ENCODE measurements at regions not wholly inside any gene's neighbourhood (a gene's known extent, or its start where the extent isn't known, plus 50 kb on each side); places are given as distances from the start of the nearest gene placed in this dataset.
A peak's percentile ranks its signal among the peaks of the same experiment; 100 is the strongest.

DNA sequence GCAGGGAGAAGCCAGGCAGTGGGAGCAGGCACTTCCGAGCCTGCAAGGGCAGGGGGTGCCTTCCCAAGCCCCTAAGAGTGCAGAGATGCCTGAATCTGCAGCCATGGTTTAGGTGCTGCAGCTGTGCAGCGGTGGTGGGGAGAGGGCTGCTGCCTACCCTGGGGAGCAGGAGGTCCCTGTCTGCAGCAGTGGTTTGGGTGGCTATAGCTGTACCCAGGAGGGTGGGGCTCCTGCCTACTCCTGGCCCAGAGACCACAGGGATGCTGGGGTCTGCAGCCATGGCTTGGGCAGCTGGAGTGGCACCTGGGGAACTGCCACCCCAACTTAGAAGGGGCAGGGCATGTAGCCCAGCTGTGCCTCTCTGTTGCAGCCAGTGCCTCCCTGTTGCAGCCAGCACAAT lies 488.1 kb upstream of the THBS1 start:
- no peak for DNase-seq

DNA sequence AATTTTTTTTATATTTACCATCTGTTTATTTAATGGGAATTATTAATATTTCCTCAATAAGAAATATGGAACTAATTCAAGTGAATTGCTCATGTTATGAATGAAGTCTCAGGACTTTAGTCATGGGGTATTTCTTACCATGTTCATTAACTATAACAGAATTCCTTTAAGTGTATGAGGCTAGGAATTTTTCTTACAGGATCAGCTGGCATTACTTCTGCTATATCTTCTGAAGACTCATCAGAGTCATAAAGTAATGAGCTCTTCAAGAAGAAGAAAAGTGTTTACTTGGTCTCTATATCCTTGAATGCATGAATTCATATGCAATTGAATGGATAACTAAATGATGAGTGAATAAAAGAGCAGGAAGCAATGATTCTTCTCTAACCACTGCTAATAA lies 486.8 kb upstream of the THBS1 start:
- DNase-seq, result no peak

DNA sequence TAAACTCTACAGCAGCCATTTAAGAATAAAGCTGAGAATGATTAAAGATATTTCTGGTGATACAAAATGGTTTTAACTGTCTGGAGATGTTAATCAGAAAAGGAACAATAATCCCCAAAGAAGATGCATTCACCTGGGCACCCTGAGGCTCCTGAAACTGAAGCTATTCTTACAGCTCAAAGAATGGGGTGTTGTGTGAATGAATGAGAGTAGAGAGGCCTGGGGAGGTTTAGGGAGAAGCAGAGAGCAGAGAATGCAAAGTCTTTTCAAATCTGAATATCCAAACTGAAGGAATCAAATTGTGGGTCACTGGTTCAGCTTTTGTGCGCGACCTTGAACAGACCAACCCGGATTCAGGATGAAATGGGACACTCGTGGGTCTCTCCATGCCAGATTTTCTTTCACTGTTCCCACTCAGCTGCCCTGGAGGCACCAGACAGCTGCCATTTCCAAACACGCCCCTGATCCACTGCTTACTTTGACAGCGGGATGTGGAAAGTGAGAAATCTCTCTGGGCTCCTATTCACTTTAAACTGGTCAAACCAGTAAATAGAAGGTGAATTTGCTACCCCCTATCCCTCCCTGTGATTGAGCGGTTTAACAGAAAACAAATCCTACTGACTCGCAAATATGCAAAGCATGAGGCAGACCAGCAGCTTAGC lies 485.5 kb upstream of the THBS1 start:
- no peak for DNase-seq

DNA sequence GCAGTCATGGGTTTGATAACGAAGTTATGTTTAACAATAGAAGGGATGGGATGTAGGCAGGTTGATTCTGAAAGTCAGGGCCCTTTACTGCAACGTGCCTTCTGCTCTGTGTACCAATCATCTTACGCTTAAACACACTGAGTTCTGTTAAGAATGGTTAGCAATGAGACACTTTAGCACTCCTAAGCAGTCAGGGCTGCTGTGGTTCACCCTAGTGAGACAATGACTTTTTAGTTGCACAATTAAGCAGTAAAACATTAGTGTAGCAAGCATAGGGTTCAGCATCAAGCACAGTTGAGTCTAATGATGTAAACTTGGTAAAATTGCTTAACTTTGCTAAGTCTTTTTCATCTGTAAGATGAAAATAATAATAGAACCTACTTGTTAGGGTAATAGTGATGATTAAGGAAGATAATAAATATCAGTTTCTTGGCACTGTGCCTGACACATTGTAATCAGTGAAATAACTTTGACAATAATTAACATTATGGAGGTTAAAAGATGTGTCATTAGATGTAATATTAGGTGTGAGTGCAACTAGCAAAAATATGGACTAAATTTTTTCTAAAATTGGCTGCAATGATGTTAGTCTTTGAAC lies 484.2 kb upstream of the THBS1 start:
- DNase-seq, result no peak

DNA sequence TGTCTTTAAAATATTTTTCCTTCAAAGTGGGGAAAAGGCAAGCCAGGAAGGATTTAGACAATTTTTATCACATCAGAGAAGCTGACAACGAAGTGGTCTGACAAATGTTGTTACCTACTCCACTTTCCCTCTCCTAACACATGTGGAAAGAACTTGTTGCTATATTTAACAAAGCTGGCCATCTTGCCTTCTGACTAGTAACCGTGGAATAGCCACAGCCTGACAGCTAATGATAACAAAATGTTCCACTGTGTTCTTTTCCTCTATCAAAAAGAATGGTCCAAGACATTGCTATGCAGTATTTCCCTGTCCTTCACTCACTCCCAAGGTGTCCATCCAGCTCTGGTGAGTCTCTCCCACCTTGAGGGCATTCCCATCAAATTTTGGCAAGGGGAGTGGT lies 481.4 kb upstream of the THBS1 start:
- DNase-seq, result no peak

DNA sequence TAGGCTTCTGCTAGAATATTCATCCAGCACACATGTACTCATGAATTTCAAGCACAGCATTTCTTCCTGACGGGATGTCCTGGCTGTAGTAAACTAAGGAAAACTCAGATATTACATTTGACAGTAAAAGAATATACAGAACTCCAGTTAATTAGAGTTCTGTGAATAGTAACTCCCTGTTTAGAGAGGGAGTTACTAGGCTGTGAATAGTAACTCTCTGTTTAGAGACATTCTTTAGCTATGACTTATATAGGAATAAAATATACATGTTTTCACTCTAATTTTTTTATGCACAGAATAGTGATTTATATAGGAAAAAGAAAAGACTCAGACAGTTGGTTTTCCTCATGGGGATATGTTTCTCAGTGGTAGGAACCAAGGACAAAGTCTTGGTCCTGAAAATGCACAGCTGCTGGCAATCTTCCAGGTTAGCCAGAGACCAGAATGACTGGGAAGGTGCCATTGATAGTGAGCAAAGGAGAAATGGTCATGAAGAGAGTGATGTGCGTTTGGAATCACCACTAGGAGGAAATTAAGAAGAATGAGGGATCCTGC lies 480.7 kb upstream of the THBS1 start:
- DNase-seq, result no peak

DNA sequence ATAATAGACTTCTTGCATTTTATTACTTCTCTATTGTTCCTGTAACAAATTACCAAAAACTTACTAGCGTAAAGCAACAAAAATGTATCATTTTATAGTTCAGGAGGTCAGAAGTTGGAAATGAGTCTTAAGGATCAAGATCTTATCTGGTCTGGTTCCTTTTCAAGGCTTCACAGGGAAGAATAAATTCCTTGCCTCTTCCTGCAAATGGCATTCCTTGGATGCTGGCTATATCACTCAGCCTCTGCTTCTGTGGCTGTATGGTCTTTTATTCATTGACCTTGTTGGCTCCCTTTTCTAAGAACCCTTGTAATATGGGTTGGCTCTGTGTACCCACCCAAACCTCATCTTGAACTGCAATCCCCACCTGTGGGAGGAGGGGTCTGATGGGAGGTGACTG lies 478.4 kb upstream of the THBS1 start:
- no peak for DNase-seq

DNA sequence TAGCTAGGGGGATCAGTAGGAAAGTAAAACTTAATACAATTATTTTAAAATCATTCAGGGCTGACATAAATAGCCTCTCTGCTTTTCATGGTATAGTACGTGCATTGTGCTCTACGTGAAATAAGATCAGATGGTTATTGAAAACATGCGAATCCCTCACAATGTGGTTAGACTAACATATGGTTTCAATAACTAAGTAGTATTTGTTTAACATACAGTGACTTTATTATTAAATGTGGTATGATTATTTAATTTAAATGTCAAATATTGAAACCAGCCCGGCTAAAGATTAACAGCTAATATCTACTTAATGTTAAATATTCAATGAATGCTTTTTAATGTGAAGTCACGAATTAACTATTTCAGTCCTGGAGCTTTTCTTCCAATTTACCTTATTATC lies 473.9 kb upstream of the THBS1 start:
- DNase-seq, result no peak

DNA sequence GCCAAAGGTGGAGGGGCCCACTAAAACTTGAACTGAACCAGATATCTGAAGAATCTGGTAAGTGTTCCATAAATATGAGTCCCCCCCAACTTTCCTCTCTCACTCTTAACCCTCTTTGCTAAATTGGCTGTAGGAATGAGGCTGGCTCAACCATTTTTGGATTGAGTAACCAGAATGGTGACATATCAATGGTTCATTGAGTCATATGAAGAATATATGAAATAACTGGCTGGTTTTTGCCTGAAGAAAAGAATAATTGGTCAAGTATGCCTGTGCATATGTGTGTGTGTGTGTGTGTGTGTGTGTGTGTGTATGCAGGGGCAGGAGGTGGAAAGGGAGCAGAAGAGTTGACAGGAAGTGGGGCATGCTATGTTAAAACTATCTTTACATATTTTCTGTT lies 472.9 kb upstream of the THBS1 start:
- no peak for DNase-seq

DNA sequence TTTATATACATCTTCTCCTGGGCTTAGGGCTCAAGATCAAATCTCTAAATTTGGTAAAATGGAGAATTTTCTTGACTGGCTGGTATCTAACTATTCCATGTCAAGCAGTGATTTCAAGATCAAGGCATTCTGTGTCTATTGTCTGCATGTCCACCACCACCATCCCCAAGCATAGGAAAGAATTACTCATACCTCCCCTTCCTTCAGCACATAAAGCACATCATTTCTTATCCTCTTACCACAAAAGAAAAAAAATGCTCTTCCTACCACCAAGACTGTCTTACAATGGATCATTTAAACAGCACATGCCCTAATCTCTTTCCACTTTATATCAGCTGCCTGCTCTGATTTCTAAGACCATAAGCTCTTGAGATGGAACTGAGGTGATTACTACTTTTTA lies 470.5 kb upstream of the THBS1 start:
- DNase-seq, result no peak

DNA sequence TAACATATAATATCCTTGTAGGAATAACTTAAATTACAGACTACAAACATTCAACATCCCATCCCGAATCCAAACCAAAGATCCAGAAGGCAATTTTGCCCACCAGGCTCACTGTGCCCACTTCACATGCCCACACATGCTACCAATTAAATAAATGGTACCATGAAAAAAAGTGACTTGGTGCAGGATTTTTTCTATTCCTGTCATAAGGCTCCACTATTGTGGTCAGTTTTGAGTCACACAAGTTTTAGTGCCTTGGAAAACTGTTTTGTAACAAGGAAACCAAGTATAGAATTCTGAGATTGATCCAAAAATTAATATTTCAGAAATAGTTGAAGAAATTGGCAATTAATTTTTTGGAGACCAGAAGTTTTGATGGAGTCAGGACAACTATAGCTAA lies 470.1 kb upstream of the THBS1 start:
- no peak for DNase-seq

DNA sequence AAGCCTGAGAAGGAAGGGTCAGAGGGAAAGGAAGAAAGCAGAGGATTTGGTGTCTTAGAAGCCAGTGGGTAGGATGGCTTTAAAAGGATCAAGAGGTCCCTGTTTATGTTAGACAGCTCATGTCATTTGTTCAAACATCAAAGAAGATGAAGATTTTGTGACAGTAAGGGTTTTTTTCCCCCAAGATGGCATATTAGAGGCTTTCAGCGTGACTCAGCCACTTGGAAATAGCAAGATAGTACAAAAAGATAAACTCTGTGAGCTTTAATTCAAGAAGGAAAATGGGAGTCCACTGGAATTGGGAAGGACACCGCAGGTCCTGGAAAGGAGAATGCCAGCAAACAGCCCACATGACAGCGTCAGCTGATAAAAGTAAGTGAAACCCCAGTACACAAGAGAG lies 467.1 kb upstream of the THBS1 start:
- DNase-seq, result no peak

DNA sequence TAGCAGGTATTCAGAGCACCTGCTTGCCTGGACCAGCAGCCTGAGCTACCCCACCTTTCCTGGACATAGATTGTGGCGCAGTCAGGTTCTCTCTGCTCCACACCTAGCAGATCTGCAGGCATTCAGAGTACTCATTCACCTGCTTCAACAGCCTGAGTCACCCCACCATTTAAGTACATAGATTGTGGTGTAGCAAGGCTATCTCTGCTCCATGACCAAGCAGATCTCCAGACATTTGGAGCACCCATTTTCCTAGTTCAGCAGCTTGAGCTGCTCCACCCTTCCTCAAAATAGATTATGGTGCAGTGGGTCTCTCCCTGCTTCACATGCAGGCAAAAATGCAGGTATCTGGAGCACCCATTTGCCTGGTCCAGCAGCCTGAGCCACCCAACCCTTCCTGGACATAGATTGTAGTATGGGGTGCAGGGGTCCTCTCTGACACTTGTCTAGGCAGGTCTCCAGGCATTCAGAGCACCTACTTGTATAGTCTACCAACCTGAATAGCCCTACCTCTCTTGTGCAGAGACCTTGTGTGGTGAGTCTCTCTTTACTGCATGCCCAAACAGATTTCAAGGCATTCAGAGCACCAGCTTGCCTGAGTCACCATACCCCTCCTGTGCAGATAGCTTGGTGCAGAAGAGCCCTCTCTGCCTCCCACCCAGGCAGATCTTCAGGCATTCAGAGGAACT lies 466.0 kb upstream of the THBS1 start:
- DNase-seq, result no peak

DNA sequence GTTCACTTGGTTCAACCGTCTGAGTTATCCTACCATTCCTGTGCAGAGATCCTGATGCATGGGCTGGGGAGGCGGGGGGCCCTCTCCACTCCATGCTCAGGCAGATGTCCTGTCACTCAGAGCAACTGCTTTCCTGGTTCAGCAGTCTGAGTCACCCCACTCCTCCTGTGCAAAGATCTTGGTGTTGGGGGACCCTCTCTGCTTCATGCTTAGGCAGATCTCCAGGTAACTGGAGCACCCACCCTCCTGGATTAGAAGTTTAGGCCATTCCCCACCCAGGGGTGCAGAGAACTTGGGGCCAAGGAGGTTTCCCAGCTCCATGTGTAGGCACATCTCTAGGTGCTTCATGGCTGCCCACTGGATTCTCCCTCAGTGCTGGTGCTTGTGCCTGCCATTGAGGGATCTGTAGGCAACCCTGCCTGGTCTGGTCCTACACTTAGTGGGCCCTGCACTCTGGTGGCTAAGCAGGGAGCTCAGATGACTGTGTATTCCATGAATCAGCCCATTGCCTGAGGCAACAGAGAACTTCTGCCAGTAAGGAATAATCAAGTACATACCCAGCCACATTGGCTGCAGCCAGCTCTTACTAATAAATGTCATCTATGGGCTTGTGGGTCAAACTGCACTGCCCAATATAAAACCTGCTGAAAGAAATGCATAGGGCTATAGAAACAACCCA lies 465.4 kb upstream of the THBS1 start:
- DNase-seq, result no peak

DNA sequence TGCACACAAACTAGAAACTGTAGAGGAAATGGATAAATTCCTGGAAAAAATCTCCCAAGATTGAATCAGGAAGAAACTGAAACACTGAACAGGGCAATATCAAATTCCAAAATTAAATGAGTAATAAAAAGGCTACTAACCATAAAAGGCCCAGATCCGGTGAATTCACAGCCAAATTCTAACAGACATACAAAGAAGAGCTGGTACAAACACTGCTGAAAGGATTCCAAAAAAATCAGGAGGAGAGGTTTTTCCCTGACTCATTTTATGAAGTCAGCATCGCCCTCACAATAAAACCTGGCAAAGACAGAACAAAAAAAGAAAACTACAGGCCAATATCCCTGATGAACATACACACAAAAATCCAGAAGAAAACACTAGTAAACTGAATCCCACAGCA lies 462.4 kb upstream of the THBS1 start:
- no peak for DNase-seq

DNA sequence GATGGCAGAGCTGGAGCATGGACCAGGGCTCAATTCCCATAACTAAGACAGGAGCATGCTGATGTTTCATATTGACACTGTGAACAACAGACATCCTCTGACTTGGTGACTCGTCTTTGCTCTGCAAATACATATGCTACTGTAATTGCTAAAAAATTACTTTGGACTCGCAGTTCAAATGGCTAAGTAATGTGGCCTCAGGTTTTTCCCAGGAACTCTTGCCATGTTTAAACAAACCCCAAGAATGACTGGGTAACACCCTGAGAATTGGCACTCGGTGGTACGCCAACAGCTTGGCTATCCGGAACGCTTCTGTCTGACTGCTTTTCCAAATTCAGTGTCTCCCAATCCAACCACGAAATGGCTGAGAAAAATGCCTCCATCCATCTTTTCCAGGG lies 456.7 kb upstream of the THBS1 start:
- no peak for DNase-seq

DNA sequence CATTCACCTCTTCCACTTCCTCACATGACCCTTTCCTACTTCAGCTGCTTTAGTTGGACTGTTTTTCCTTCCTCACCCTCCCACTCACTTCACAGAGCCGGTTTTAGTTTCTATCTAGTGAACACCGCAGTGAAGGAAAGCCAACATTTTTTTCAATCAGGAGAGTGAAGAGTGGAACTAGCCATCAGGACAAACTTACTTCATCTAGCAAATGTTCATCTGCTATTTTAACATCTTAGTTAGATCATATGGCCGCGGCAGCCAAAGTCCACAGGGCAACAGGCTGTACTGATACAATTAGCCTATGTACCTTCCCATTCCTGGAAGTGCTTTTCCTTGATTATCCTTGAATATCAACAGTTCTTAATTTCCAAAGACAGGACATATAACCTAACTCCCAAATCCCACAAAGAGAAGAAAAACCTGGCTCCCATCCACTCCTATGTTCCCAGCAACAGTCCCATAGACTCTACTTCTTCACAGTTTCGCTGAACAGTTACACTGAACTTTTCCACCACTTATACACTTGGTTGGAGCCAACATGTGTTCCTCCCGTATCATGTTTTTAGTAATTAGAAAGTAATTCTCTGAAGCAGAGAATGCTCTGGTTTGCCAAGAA lies 456.2 kb upstream of the THBS1 start:
- DNase-seq, result no peak

DNA sequence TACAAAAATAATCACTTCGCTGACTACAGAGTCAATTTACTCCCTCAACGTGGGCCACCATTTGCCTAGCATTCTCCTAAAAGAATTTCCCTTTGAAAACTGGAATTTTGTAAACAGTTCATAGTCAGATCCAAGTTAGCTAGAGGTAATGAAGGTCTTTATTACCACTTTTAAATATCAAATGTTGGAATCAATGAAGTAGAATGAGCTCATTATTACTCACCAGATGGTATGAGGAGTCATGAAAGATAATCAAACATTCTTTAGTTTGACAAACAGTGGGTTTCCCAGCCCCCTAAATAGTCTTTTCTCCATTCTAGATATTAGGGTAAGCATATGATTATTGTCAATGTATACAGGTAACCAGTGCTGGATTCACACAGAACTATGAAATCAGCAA lies 455.7 kb upstream of the THBS1 start:
- no peak for DNase-seq

DNA sequence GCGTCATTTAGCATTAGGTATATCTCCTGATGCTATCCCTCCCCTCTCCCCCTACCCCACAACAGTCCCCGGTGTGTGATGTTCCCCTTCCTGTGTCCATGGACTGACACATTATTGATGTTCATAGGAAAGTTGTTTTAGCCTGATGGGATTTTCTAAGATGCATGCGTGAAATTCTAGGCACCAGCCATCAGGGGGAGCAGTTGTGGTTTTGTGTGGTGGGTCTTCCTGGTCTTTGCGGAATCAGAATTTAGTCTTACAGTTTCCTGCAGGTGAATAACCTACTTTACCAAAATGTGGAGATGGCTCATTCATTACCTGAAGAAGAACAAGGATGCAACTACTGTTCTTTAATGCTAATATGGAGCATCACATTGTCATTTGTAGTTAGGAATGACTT lies 455.0 kb upstream of the THBS1 start:
- DNase-seq, result peak in 1 of 5 experiments; percentile 53

DNA sequence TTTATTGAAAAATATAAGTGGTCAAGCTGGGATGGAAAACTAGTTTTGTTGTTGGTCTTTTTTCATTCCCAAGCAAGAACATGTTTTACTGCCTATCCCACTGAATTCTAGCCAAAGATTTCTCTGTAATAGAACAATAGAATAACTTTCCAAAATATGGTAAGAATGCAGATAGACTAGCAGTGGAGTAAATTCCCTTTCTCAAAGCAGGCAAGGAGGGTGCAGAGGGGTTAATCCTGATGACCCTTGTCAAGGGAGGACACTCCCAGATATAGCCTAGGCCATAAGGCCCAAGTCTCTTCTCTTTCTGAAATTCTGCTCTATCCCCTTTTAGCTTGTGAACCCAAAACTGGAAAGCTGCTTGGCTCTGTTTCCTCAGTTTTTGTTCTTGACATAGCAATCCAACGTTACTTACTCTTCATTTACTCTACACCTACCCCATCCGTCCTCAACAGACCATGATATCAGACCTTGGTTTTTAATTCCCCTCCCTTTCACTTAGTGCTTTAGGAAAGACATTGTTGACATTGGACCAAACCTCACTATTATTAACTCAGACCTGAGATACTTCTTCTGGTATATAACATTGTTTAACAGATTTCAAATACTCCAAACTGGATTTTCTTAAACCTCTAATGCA lies 453.6 kb upstream of the THBS1 start:
- no peak for DNase-seq

DNA sequence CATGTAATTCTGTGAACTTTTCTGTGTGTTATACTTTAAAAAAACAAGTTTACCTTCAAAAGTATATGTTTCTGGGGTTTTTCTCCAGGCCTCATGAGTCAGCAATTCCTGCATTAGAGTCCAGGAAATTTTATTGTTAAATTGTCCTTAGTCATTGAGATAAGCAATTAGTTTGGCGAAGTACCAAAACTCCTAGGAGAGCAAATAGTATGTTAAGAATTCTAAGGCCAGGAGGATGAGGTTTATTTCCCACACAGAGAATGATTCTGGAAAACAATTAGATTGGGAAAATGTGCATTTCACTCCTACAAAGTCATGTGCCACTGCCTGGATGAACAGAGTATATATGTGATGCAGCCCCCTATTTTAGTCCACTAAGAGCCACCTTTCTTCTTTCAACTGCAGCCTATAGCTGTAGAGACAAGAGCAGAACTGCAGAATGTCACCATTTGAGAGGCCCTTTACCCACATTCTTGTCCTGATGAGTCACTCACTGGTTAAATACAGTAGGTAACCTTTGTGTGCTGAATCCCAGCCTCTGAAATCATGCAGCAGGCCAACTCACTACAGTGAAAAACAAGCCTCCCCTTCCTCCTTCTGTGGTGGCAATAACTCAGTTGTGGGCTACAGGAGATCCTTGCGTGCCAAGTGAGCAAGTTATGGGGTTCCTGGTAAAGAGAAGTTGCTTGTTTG lies 452.8 kb upstream of the THBS1 start:
- peak in 1 of 5 experiments; percentile 35 for DNase-seq

DNA sequence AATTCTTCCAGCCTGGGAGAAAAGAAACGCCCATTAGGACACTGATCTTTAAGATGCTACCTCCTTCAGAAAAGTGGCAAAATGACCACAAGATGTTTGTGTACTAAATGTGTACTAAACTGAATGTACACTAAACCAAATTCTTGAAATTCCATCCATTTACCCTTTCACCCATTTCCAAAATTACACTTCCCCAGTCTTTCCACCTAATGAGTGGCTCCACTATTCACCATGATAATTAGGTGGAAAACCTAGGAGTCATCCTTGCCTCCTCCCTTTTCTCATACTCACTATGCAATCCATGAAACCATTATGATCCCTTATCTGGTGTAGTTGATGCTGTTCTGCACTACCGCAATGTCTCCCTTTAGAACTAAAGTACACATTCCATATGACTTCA lies 452.1 kb upstream of the THBS1 start:
- no peak for DNase-seq

All from T-helper 2 cell (primary cell).